Suprapubic skin (tissue), 4 donors: ENCODE measurements at regions not wholly inside any gene's neighbourhood (a gene's known extent, or its start where the extent isn't known, plus 50 kb on each side); places are given as distances from the start of the nearest gene placed in this dataset.

ENCODE experiments used
- DNase-seq, 2 donors: peaks; one replicate each; pipeline ENCODE4 v3.0.0-alpha.2; 2019; ENCODE audit warnings: low spot score in 2 of 2
- H3K27ac ChIP-seq: fragments of 200-600 bp; sonication (generic); one replicate; pipeline ENCODE4 v1.5.1; 2019
- H3K27me3 ChIP-seq: fragments of 200-600 bp; sonication (generic); one replicate; pipeline ENCODE4 v1.5.1; 2019
- H3K36me3 ChIP-seq: fragments of 200-600 bp; sonication (generic); one replicate; pipeline ENCODE4 v1.5.1; 2019
- H3K4me1 ChIP-seq: fragments of 200-600 bp; sonication (generic); one replicate; pipeline ENCODE4 v1.5.1; 2019
- H3K4me3 ChIP-seq: fragments of 200-600 bp; sonication (generic); one replicate; pipeline ENCODE4 v1.5.1; 2019; ENCODE audit warnings: mild to moderate bottlenecking
- H3K9me3 ChIP-seq: fragments of 200-600 bp; sonication (generic); one replicate; pipeline ENCODE4 v1.5.1; 2019
- EP300 ChIP-seq: sonication (generic); formaldehyde crosslinking; IDR thresholded peaks from one replicate; pipeline ENCODE4 v1.6.1; 2017; ENCODE audit warnings: antibody characterized with exemption
- POLR2A ChIP-seq, 2 donors: fragments of 450-650 bp; IDR thresholded peaks; one replicate each; pipeline ENCODE4 v1.6.1; 2017; ENCODE audit warnings: antibody characterized with exemption in 2 of 2, mild to moderate bottlenecking in 2 of 2, moderate library complexity in 2 of 2
- POLR2AphosphoS5 ChIP-seq, 3 donors: sonication (generic); formaldehyde crosslinking; IDR thresholded peaks; one replicate each; pipeline ENCODE4 v1.6.1; 2017; ENCODE audit warnings: antibody characterized with exemption in 3 of 3
- WGBS: methylation state at CpG from one replicate; pipeline ENCODE4 v1.1.5; 2018; 5-methylcytosine and 5-hydroxymethylcytosine counted together
- TF ChIP-seq, protein P1 (sequence below), 2 donors: fragments of 200-600 bp in 1 of 2; fragments of 450-650 bp in 1 of 2; sonication (generic) in 1 of 2; IDR thresholded peaks; one replicate each; pipeline ENCODE4 v1.5.1; 2016 to 2019; ENCODE audit warnings: antibody characterized with exemption in 2 of 2, mild to moderate bottlenecking in 1 of 2, moderate library complexity in 1 of 2

GRCh38 chr3:104547031-104547430 is 819.7 kb upstream of the ALCAM start:
- no peaks in the 10 kb centered on the region for H3K36me3 ChIP-seq
- WGBS = 44% methylated on average over 3 of the region's 3 CpGs
- no peak overlapping the region for H3K27ac ChIP-seq
- no peak for TF ChIP-seq POLR2A (IDR thresholded peaks at IDR 0.05)
- TF ChIP-seq, protein P1, sequence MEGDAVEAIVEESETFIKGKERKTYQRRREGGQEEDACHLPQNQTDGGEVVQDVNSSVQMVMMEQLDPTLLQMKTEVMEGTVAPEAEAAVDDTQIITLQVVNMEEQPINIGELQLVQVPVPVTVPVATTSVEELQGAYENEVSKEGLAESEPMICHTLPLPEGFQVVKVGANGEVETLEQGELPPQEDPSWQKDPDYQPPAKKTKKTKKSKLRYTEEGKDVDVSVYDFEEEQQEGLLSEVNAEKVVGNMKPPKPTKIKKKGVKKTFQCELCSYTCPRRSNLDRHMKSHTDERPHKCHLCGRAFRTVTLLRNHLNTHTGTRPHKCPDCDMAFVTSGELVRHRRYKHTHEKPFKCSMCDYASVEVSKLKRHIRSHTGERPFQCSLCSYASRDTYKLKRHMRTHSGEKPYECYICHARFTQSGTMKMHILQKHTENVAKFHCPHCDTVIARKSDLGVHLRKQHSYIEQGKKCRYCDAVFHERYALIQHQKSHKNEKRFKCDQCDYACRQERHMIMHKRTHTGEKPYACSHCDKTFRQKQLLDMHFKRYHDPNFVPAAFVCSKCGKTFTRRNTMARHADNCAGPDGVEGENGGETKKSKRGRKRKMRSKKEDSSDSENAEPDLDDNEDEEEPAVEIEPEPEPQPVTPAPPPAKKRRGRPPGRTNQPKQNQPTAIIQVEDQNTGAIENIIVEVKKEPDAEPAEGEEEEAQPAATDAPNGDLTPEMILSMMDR (IDR thresholded peaks at IDR 0.05) = no peak
- H3K4me1 ChIP-seq = no peaks in the 10 kb centered on the region
- no peaks in the 10 kb centered on the region for H3K27me3 ChIP-seq
- no peaks in the 10 kb centered on the region for H3K9me3 ChIP-seq
- H3K4me3 ChIP-seq = no peak overlapping the region
- DNase-seq = no peak

- H3K4me1 ChIP-seq = no peaks in the 10 kb centered on the region
- no peaks in the 10 kb centered on the region for H3K27me3 ChIP-seq
- H3K9me3 ChIP-seq = no peaks in the 10 kb centered on the region
- H3K4me3 ChIP-seq = no peak overlapping the region
- H3K27ac ChIP-seq = no peak overlapping the region
- 71% methylated on average over 8 of the region's 8 CpGs for WGBS
- TF ChIP-seq POLR2AphosphoS5 (IDR thresholded peaks at IDR 0.05) (no peak), EP300 (no peak), POLR2A (IDR thresholded peaks at IDR 0.05) (no peak)
- TF ChIP-seq, protein P1 (IDR thresholded peaks at IDR 0.05) = no peak
- DNase-seq = no peak
- H3K36me3 ChIP-seq = no peaks in the 10 kb centered on the region
Observed at GRCh38 chr3:104548401-104548800, 818.3 kb upstream of the ALCAM start.

- H3K36me3 ChIP-seq = no peaks in the 10 kb centered on the region
- H3K4me3 ChIP-seq = no peak overlapping the region
- no peaks in the 10 kb centered on the region for H3K9me3 ChIP-seq
- no peaks in the 10 kb centered on the region for H3K4me1 ChIP-seq
- DNase-seq = no peak
- no peak overlapping the region for H3K27ac ChIP-seq
- no peak for TF ChIP-seq EP300
- TF ChIP-seq, protein P1 (IDR thresholded peaks at IDR 0.05) = no peak
- no peak for TF ChIP-seq POLR2AphosphoS5 (IDR thresholded peaks at IDR 0.05)
- no peak for TF ChIP-seq POLR2A (IDR thresholded peaks at IDR 0.05)
- H3K27me3 ChIP-seq = no peaks in the 10 kb centered on the region
- 47% methylated on average over 4 of the region's 4 CpGs for WGBS
Observed at GRCh38 chr3:104549099-104549714, 817.5 kb upstream of the ALCAM start.

GRCh38 chr3:104553121-104553520 is 813.6 kb upstream of the ALCAM start:
- no peaks in the 10 kb centered on the region for H3K36me3 ChIP-seq
- no peak overlapping the region for H3K27ac ChIP-seq
- 81% methylated on average over 1 of the region's 1 CpG for WGBS
- no peak for DNase-seq
- no peaks in the 10 kb centered on the region for H3K27me3 ChIP-seq
- H3K4me3 ChIP-seq = no peak overlapping the region
- no peaks in the 10 kb centered on the region for H3K9me3 ChIP-seq
- TF ChIP-seq, protein P1 (IDR thresholded peaks at IDR 0.05) = no peak
- no peak for TF ChIP-seq POLR2A (IDR thresholded peaks at IDR 0.05)
- TF ChIP-seq EP300 = no peak
- no peak for TF ChIP-seq POLR2AphosphoS5 (IDR thresholded peaks at IDR 0.05)
- H3K4me1 ChIP-seq = no peaks in the 10 kb centered on the region

DNA sequence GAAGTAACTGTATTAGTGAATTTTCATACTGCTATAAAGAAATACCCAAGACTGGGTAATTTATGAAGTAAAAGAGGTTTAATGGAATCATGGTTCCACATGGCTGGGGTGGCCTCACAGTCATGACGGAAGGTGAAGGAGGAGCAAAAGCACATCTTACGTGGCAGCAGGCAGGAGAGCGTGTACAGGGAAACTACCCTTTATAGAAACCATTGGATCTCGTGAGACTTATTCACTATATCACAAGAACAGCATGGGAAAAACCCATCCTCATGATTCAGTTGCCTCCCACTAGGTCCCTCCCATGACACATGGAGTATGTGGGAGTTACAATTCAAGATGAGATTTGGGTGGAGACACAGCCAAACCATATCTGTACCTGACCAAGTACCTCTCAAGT is 812.3 kb upstream of the ALCAM start:
- Histone ChIP-seq H3K4me3 (no peak overlapping the region), H3K9me3 (no peaks in the 10 kb centered on the region), H3K36me3 (no peaks in the 10 kb centered on the region), H3K27me3 (no peaks in the 10 kb centered on the region), H3K4me1 (no peaks in the 10 kb centered on the region), H3K27ac (no peak overlapping the region)
- DNase-seq = no peak
- WGBS = 91% methylated on average over 4 of the region's 4 CpGs
- TF ChIP-seq, protein P1 (IDR thresholded peaks at IDR 0.05) = no peak
- TF ChIP-seq POLR2AphosphoS5 (IDR thresholded peaks at IDR 0.05) (no peak), EP300 (no peak), POLR2A (IDR thresholded peaks at IDR 0.05) (no peak)
